ENCODE measurements at regions not wholly inside any gene's neighbourhood (a gene's known extent, or its start where the extent isn't known, plus 50 kb on each side); places are given as distances from the start of the nearest gene placed in this dataset.

DNA sequence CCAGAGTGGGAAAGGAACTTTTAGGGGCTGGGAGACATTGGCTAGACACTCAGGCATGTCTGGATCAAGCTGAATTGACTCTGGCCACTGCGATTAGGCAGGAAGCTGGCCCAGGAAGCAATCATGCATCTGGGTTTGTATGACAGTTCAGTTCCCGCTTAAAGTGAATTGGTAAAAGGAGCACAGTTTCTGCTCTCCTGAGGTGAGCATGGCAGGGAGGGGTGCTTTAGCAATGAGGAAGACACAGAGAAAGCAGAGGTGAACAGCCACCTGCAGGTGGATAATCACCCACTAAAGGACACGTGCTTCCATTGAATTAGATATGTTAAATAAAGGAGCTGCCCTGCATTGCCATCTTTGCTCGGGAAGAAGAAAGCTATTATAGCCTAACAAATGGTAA is 248.1 kb upstream of the MAP3K1 start:
- no peaks in the 10 kb centered on the region for H3K79me2 ChIP-seq (ENCODE audit: control insufficient read depth, insufficient read depth, low read length, poor library complexity)
- no peak overlapping the region for H3K18ac ChIP-seq (ENCODE audit: low read length)
- peaks cover 0 to 4% of the 10 kb centered on the region in 2 experiments for H3K4me1 ChIP-seq (ENCODE audit: control insufficient read depth in 1 of 2, insufficient read depth in 2 of 2, low read length in 2 of 2)
- H4K91ac ChIP-seq (ENCODE audit: low read depth, low read length): no peak overlapping the region
- no peak overlapping the region for H2BK120ac ChIP-seq (ENCODE audit: insufficient read depth, low read length, poor library complexity)
- H3K23ac ChIP-seq (ENCODE audit: low read length): no peak overlapping the region
- H3K4ac ChIP-seq (ENCODE audit: low read depth, low read length): no peak overlapping the region
- H4K8ac ChIP-seq (ENCODE audit: low read depth, low read length): no peak overlapping the region
- no peak overlapping the region for H2BK12ac ChIP-seq (ENCODE audit: low read length)
- no peak overlapping the region for H4K12ac ChIP-seq (ENCODE audit: low read depth, low read length)
- H3K36me3 ChIP-seq (ENCODE audit: control insufficient read depth in 1 of 2, insufficient read depth in 2 of 2, low read length in 2 of 2): no peaks in the 10 kb centered on the region
- no peak overlapping the region for H3K4me3 ChIP-seq (ENCODE audit: low read depth, low read length)
- no peak for DNase-seq
- H2BK5ac ChIP-seq (ENCODE audit: low read depth, low read length, poor library complexity): no peak overlapping the region
- no peak overlapping the region for H2AK5ac ChIP-seq (ENCODE audit: low read length)
- no peak overlapping the region for H3K14ac ChIP-seq (ENCODE audit: low read length)
- H3K9me3 ChIP-seq (ENCODE audit: insufficient read depth, low read depth, low read length): no peaks in the 10 kb centered on the region
- no peaks in the 10 kb centered on the region for H3K79me1 ChIP-seq (ENCODE audit: low read length)
- H3K27me3 ChIP-seq (ENCODE audit: insufficient read depth, low read length): no peaks in the 10 kb centered on the region
- WGBS (ENCODE audit: extremely low coverage, insufficient coverage, insufficient read length): no CpG with 5 or more reads among the region's 4 CpGs
- H3K4me2 ChIP-seq (ENCODE audit: low read length): no peak overlapping the region
- no peak overlapping the region for H2AFZ ChIP-seq (ENCODE audit: insufficient read depth, low read length, poor library complexity)
- H3K9ac ChIP-seq (ENCODE audit: low read length): no peak overlapping the region
- H3K27ac ChIP-seq (ENCODE audit: low read depth, low read length): no peak overlapping the region

DNA sequence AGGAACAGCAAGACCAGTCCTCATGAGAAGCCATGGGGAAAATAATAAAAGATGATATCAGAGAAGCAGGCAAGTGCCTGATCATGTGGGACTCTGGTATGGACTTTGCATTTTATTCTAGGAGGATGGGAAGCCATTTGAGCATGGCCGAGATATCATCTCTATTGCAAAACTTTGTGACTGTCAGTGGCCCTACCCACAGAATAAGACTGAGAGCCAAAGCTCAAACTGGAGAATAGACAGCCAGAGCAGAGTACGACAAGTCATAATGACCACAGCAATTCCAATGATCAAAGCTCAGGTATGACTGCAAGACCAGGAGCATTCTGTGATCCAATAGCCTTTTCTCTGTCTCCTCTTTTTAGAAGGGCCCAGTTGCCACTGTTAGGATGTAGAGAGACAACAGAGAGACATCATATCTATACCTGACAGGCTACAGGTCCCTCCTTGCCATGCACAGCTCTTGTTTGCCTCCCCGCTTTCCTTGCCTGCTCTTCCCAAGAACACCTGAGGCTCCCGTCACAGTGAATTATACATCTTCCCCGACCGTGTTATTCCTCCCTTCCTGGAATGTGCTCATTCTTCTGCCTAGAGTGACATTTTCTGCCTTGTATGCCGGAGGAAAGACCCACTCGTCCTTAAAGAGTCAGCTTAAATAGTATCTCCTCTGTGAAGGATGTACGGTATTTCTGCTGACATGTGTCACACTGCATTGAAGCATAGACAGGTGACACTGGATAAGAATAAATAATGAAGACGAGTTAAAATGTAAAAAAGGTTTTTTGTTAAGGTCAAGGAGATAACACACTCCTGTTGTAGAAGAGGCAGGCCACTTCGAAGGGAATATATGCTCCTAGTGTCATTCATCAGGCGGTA is 248.7 kb upstream of the MAP3K1 start:
- no peak overlapping the region for H4K91ac ChIP-seq (ENCODE audit: low read depth, low read length)
- H3K14ac ChIP-seq (ENCODE audit: low read length): no peak overlapping the region
- H4K12ac ChIP-seq (ENCODE audit: low read depth, low read length): no peak overlapping the region
- no peaks in the 10 kb centered on the region for H3K79me2 ChIP-seq (ENCODE audit: control insufficient read depth, insufficient read depth, low read length, poor library complexity)
- H3K4me2 ChIP-seq (ENCODE audit: low read length): no peak overlapping the region
- H3K18ac ChIP-seq (ENCODE audit: low read length): no peak overlapping the region
- no peaks in the 10 kb centered on the region for H3K36me3 ChIP-seq (ENCODE audit: control insufficient read depth in 1 of 2, insufficient read depth in 2 of 2, low read length in 2 of 2)
- H3K23ac ChIP-seq (ENCODE audit: low read length): no peak overlapping the region
- no peak overlapping the region for H3K4me3 ChIP-seq (ENCODE audit: low read depth, low read length)
- H4K8ac ChIP-seq (ENCODE audit: low read depth, low read length): no peak overlapping the region
- no peak overlapping the region for H2AK5ac ChIP-seq (ENCODE audit: low read length)
- no peak overlapping the region for H2BK5ac ChIP-seq (ENCODE audit: low read depth, low read length, poor library complexity)
- H3K27ac ChIP-seq (ENCODE audit: low read depth, low read length): no peak overlapping the region
- H3K9me3 ChIP-seq (ENCODE audit: insufficient read depth, low read depth, low read length): no peaks in the 10 kb centered on the region
- H3K4ac ChIP-seq (ENCODE audit: low read depth, low read length): no peak overlapping the region
- H3K9ac ChIP-seq (ENCODE audit: low read length): no peak overlapping the region
- no peaks in the 10 kb centered on the region for H3K79me1 ChIP-seq (ENCODE audit: low read length)
- H3K27me3 ChIP-seq (ENCODE audit: insufficient read depth, low read length): no peaks in the 10 kb centered on the region
- WGBS (ENCODE audit: extremely low coverage, insufficient coverage, insufficient read length): 100% methylated on average over 1 of the region's 12 CpGs
- peak in 1 of 2 donors; percentile 30 for DNase-seq
- no peak overlapping the region for H2BK120ac ChIP-seq (ENCODE audit: insufficient read depth, low read length, poor library complexity)
- H2AFZ ChIP-seq (ENCODE audit: insufficient read depth, low read length, poor library complexity): no peak overlapping the region
- H3K4me1 ChIP-seq (ENCODE audit: control insufficient read depth in 1 of 2, insufficient read depth in 2 of 2, low read length in 2 of 2): peaks cover 0 to 4% of the 10 kb centered on the region in 2 experiments
- no peak overlapping the region for H2BK12ac ChIP-seq (ENCODE audit: low read length)

DNA sequence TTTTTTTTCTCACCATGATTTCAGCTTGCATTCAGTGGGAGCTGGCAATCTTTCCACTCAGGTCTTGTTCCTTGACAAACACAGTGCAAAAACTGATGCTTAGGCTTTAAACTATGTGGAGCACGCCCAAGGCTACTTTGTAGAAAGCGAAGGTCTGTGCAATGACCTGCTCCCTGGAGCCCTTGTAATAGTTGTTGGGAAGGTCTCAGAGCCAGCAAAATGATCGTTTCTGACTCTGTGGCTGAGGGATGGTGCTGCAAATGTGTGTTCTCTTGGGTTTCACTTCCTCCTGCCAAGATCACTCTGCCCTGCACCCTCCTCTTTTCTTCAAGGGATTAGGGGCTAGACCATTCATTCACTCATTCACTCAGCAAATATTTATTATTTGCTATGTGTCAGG is 249.7 kb upstream of the MAP3K1 start:
- H3K79me1 ChIP-seq (ENCODE audit: low read length): no peaks in the 10 kb centered on the region
- WGBS (ENCODE audit: extremely low coverage, insufficient coverage, insufficient read length): no CpG with 5 or more reads among the region's 3 CpGs
- H2BK5ac ChIP-seq (ENCODE audit: low read depth, low read length, poor library complexity): no peak overlapping the region
- no peak overlapping the region for H3K4me2 ChIP-seq (ENCODE audit: low read length)
- no peak overlapping the region for H3K23ac ChIP-seq (ENCODE audit: low read length)
- H2BK12ac ChIP-seq (ENCODE audit: low read length): no peak overlapping the region
- H4K91ac ChIP-seq (ENCODE audit: low read depth, low read length): no peak overlapping the region
- no peak overlapping the region for H3K4ac ChIP-seq (ENCODE audit: low read depth, low read length)
- no peak overlapping the region for H3K18ac ChIP-seq (ENCODE audit: low read length)
- H3K4me3 ChIP-seq (ENCODE audit: low read depth, low read length): no peak overlapping the region
- no peak overlapping the region for H2BK120ac ChIP-seq (ENCODE audit: insufficient read depth, low read length, poor library complexity)
- H3K9me3 ChIP-seq (ENCODE audit: insufficient read depth, low read depth, low read length): no peaks in the 10 kb centered on the region
- no peak overlapping the region for H2AFZ ChIP-seq (ENCODE audit: insufficient read depth, low read length, poor library complexity)
- no peak overlapping the region for H3K27ac ChIP-seq (ENCODE audit: low read depth, low read length)
- no peak overlapping the region for H4K8ac ChIP-seq (ENCODE audit: low read depth, low read length)
- H4K12ac ChIP-seq (ENCODE audit: low read depth, low read length): no peak overlapping the region
- peaks cover 0 to 4% of the 10 kb centered on the region in 2 experiments for H3K4me1 ChIP-seq (ENCODE audit: control insufficient read depth in 1 of 2, insufficient read depth in 2 of 2, low read length in 2 of 2)
- H3K14ac ChIP-seq (ENCODE audit: low read length): no peak overlapping the region
- no peaks in the 10 kb centered on the region for H3K36me3 ChIP-seq (ENCODE audit: control insufficient read depth in 1 of 2, insufficient read depth in 2 of 2, low read length in 2 of 2)
- no peaks in the 10 kb centered on the region for H3K27me3 ChIP-seq (ENCODE audit: insufficient read depth, low read length)
- no peak overlapping the region for H3K9ac ChIP-seq (ENCODE audit: low read length)
- no peak for DNase-seq
- no peaks in the 10 kb centered on the region for H3K79me2 ChIP-seq (ENCODE audit: control insufficient read depth, insufficient read depth, low read length, poor library complexity)
- H2AK5ac ChIP-seq (ENCODE audit: low read length): no peak overlapping the region

DNA sequence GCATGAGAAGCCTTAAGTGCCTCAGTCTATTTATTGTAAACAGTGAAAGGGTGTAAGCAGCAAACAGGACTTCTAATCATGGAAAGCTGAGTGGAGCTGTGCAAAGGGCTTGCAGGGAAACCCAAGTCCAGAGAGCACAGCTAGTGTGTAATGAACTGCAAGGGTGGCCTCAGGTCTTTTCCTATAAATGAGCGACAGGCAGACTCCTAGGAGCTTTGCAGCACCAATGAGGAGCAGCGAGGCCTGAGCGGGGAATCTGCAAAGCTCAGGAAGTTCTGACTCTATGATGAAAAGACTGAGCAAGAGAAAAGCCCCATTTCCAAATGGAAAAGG is 250.1 kb upstream of the MAP3K1 start:
- H3K4ac ChIP-seq (ENCODE audit: low read depth, low read length): no peak overlapping the region
- H3K18ac ChIP-seq (ENCODE audit: low read length): no peak overlapping the region
- H3K36me3 ChIP-seq (ENCODE audit: control insufficient read depth in 1 of 2, insufficient read depth in 2 of 2, low read length in 2 of 2): no peaks in the 10 kb centered on the region
- no peak overlapping the region for H2AK5ac ChIP-seq (ENCODE audit: low read length)
- no peak overlapping the region for H3K9ac ChIP-seq (ENCODE audit: low read length)
- no peak overlapping the region for H3K23ac ChIP-seq (ENCODE audit: low read length)
- H3K14ac ChIP-seq (ENCODE audit: low read length): no peak overlapping the region
- H2BK120ac ChIP-seq (ENCODE audit: insufficient read depth, low read length, poor library complexity): no peak overlapping the region
- H3K4me2 ChIP-seq (ENCODE audit: low read length): no peak overlapping the region
- no peaks in the 10 kb centered on the region for H3K9me3 ChIP-seq (ENCODE audit: insufficient read depth, low read depth, low read length)
- H3K4me3 ChIP-seq (ENCODE audit: low read depth, low read length): no peak overlapping the region
- H2BK5ac ChIP-seq (ENCODE audit: low read depth, low read length, poor library complexity): no peak overlapping the region
- no peaks in the 10 kb centered on the region for H3K79me1 ChIP-seq (ENCODE audit: low read length)
- no peak for DNase-seq
- H2BK12ac ChIP-seq (ENCODE audit: low read length): no peak overlapping the region
- H4K8ac ChIP-seq (ENCODE audit: low read depth, low read length): no peak overlapping the region
- no peak overlapping the region for H2AFZ ChIP-seq (ENCODE audit: insufficient read depth, low read length, poor library complexity)
- H3K27ac ChIP-seq (ENCODE audit: low read depth, low read length): no peak overlapping the region
- no CpG with 5 or more reads among the region's 3 CpGs for WGBS (ENCODE audit: extremely low coverage, insufficient coverage, insufficient read length)
- no peaks in the 10 kb centered on the region for H3K79me2 ChIP-seq (ENCODE audit: control insufficient read depth, insufficient read depth, low read length, poor library complexity)
- H4K91ac ChIP-seq (ENCODE audit: low read depth, low read length): no peak overlapping the region
- peaks cover 0 to 4% of the 10 kb centered on the region in 2 experiments for H3K4me1 ChIP-seq (ENCODE audit: control insufficient read depth in 1 of 2, insufficient read depth in 2 of 2, low read length in 2 of 2)
- no peaks in the 10 kb centered on the region for H3K27me3 ChIP-seq (ENCODE audit: insufficient read depth, low read length)
- no peak overlapping the region for H4K12ac ChIP-seq (ENCODE audit: low read depth, low read length)
